ENCODE measurements at regions not wholly inside any gene's neighbourhood (a gene's known extent, or its start where the extent isn't known, plus 50 kb on each side); places are given as distances from the start of the nearest gene placed in this dataset.

DNA sequence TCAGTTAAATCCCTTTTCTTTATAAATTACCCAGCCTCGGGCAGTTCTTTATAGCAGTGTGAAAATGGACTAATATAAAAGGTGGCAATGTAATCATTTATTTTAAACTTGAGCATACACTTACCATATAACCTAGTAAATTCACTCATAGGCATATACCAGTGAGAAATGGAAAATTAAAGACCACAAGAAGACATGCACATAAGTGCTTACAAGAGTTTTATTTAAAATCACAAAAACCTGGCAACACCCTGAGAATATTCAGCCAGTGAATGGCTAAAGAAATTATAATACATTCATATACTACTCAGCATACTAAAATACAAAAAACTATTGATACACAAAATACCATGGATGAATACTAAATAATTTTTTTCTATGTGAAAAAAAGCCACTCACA, 1017.5 kb upstream of the TMEM132C start:
- no peak overlapping the region for H3K9ac ChIP-seq (ENCODE audit: low read length)
- intact Hi-C loops (cut with micrococcal nuclease): no loop called here
- no peaks in the 10 kb centered on the region for H4K20me1 ChIP-seq (ENCODE audit: control insufficient read depth, insufficient read depth, low read length, poor library complexity, severe bottlenecking)
- Mint-ChIP-seq H3K9me3 (ENCODE audit: insufficient read depth) (peaks cover 6% of the 10 kb centered on the region), H3K27me3 (no peaks in the 10 kb centered on the region), H3K4me1 (no peaks in the 10 kb centered on the region), H3K27ac (no peak overlapping the region), H3K4me3 (no peak overlapping the region)
- H3K36me3 ChIP-seq (replicated peaks in 1 of 2; ENCODE audit: control extremely low read depth in 1 of 2, control insufficient read depth in 1 of 2, extremely low read depth in 1 of 2, insufficient read depth in 2 of 2, low read length in 1 of 2): no peaks in the 10 kb centered on the region
- ChIA-PET CTCF (no interaction called here), POLR2A (no interaction called here)
- DNase-seq (no peak), ATAC-seq (ENCODE audit: low read depth) (no peak)
- H3K27ac ChIP-seq (ENCODE audit: low read length in 2 of 2): no peak overlapping the region
- WGBS (ENCODE audit: insufficient coverage): no CpG with 5 or more reads among the region's 1 CpG
- no peak overlapping the region for H3K4me3 ChIP-seq (ENCODE audit: control extremely low read depth in 1 of 5, extremely low read depth in 1 of 5, insufficient read depth in 1 of 5, low read depth in 2 of 5, low read length in 4 of 5)
- H3K9me3 ChIP-seq (ENCODE audit: control extremely low read depth in 1 of 3, control insufficient read depth in 2 of 3, insufficient read depth in 1 of 3, low read length in 2 of 3): peaks cover 0 to 2% (median 0%) of the 10 kb centered on the region in 3 donors
- no peak for TF ChIP-seq EZH2 (IDR thresholded peaks at IDR 0.05; ENCODE audit: borderline replicate concordance, insufficient read depth, low read depth, low read length, poor library complexity, severe bottlenecking)
- TF ChIP-seq, protein P1, sequence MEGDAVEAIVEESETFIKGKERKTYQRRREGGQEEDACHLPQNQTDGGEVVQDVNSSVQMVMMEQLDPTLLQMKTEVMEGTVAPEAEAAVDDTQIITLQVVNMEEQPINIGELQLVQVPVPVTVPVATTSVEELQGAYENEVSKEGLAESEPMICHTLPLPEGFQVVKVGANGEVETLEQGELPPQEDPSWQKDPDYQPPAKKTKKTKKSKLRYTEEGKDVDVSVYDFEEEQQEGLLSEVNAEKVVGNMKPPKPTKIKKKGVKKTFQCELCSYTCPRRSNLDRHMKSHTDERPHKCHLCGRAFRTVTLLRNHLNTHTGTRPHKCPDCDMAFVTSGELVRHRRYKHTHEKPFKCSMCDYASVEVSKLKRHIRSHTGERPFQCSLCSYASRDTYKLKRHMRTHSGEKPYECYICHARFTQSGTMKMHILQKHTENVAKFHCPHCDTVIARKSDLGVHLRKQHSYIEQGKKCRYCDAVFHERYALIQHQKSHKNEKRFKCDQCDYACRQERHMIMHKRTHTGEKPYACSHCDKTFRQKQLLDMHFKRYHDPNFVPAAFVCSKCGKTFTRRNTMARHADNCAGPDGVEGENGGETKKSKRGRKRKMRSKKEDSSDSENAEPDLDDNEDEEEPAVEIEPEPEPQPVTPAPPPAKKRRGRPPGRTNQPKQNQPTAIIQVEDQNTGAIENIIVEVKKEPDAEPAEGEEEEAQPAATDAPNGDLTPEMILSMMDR (IDR thresholded peaks at IDR 0.05): no peak
- H2AFZ ChIP-seq (ENCODE audit: insufficient read depth, low read depth, low read length, poor library complexity, severe bottlenecking): no peak overlapping the region
- H3K4me1 ChIP-seq (ENCODE audit: control insufficient read depth in 2 of 2, insufficient read depth in 2 of 2, low read length in 2 of 2): no peaks in the 10 kb centered on the region
- H3K79me2 ChIP-seq (ENCODE audit: control insufficient read depth, insufficient read depth, low read length): no peaks in the 10 kb centered on the region
- H3K27me3 ChIP-seq (replicated peaks in 1 of 4; ENCODE audit: control extremely low read depth in 1 of 4, control insufficient read depth in 3 of 4, insufficient read depth in 4 of 4, low read length in 3 of 4): no peaks in the 10 kb centered on the region
- H3K4me2 ChIP-seq (replicated peaks; ENCODE audit: low read depth, low read length, poor library complexity, severe bottlenecking): no peak overlapping the region

DNA sequence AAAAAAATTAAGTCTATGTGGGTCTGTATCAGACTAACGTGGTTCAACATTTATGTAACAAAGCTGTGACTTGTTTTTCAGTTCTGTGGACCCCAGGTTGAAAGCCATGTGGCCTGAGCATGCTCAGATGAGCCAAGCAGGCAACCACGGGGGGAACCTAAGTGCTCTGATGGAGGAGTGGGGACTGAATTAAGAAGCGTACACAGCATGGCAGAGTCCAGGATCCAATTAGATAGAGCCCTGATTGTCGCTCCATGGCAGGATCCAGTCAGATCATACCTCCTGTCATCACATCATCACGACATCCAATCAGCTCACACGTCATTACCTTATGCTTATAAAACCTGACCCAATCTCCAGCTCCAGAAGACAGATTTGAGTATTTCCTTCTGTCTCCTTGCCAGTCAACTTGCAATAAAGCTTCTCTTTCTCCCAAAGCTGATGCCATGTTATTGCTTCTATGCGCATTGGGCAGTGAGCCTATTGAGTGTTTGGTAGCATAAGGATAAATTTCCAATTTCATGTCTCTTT, 1013.1 kb upstream of the TMEM132C start:
- Mint-ChIP-seq H3K4me1 (no peaks in the 10 kb centered on the region), H3K27me3 (no peaks in the 10 kb centered on the region), H3K9me3 (ENCODE audit: insufficient read depth) (peaks cover 6% of the 10 kb centered on the region), H3K4me3 (no peak overlapping the region), H3K27ac (no peak overlapping the region)
- Histone ChIP-seq H3K4me2 (replicated peaks; ENCODE audit: low read depth, low read length, poor library complexity, severe bottlenecking) (no peak overlapping the region), H3K9ac (ENCODE audit: low read length) (no peak overlapping the region), H3K36me3 (replicated peaks in 1 of 2; ENCODE audit: control extremely low read depth in 1 of 2, control insufficient read depth in 1 of 2, extremely low read depth in 1 of 2, insufficient read depth in 2 of 2, low read length in 1 of 2) (no peaks in the 10 kb centered on the region), H2AFZ (ENCODE audit: insufficient read depth, low read depth, low read length, poor library complexity, severe bottlenecking) (no peak overlapping the region), H3K27ac (ENCODE audit: low read length in 2 of 2) (no peak overlapping the region), H3K9me3 (ENCODE audit: control extremely low read depth in 1 of 3, control insufficient read depth in 2 of 3, insufficient read depth in 1 of 3, low read length in 2 of 3) (no peaks in the 10 kb centered on the region), H3K27me3 (replicated peaks in 1 of 4; ENCODE audit: control extremely low read depth in 1 of 4, control insufficient read depth in 3 of 4, insufficient read depth in 4 of 4, low read length in 3 of 4) (no peaks in the 10 kb centered on the region), H3K4me1 (ENCODE audit: control insufficient read depth in 2 of 2, insufficient read depth in 2 of 2, low read length in 2 of 2) (no peaks in the 10 kb centered on the region), H4K20me1 (ENCODE audit: control insufficient read depth, insufficient read depth, low read length, poor library complexity, severe bottlenecking) (no peaks in the 10 kb centered on the region), H3K79me2 (ENCODE audit: control insufficient read depth, insufficient read depth, low read length) (no peaks in the 10 kb centered on the region), H3K4me3 (ENCODE audit: control extremely low read depth in 1 of 5, extremely low read depth in 1 of 5, insufficient read depth in 1 of 5, low read depth in 2 of 5, low read length in 4 of 5) (no peak overlapping the region)
- ChIA-PET POLR2A (no interaction called here), CTCF (no interaction called here)
- WGBS (ENCODE audit: insufficient coverage): 83% methylated on average over 4 of the region's 7 CpGs
- intact Hi-C loops (cut with micrococcal nuclease): no loop called here
- TF ChIP-seq, protein P1 (IDR thresholded peaks at IDR 0.05): no peak
- TF ChIP-seq EZH2 (IDR thresholded peaks at IDR 0.05; ENCODE audit: borderline replicate concordance, insufficient read depth, low read depth, low read length, poor library complexity, severe bottlenecking): no peak
- no peak for DNase-seq
- no peak for ATAC-seq (ENCODE audit: low read depth)

Measured in B cell (primary cell).